Astrocyte (in vitro differentiated cells and primary cell): ENCODE measurements at regions not wholly inside any gene's neighbourhood (a gene's known extent, or its start where the extent isn't known, plus 50 kb on each side); places are given as distances from the start of the nearest gene placed in this dataset.

ENCODE experiments used
- CTCF ChIP-seq: IDR thresholded peaks from 2 replicates; pipeline ENCODE4 v1.5.1; 2011; ENCODE audit warnings: low read depth, mild to moderate bottlenecking, inconsistent platforms, low read length, moderate library complexity; ENCODE audit not compliant: insufficient read depth
- EZH2 ChIP-seq: IDR thresholded peaks from 2 replicates; pipeline ENCODE4 v1.6.1; 2012; ENCODE audit warnings: mild to moderate bottlenecking, low read length, inconsistent platforms; ENCODE audit not compliant: insufficient read depth

GRCh38 chr1:203993256-203993655 is 79.7 kb upstream of the SOX13 start:
- TF ChIP-seq CTCF (no peak), EZH2 (no peak)
